ENCODE measurements at regions not wholly inside any gene's neighbourhood (a gene's known extent, or its start where the extent isn't known, plus 50 kb on each side); places are given as distances from the start of the nearest gene placed in this dataset.

DNA sequence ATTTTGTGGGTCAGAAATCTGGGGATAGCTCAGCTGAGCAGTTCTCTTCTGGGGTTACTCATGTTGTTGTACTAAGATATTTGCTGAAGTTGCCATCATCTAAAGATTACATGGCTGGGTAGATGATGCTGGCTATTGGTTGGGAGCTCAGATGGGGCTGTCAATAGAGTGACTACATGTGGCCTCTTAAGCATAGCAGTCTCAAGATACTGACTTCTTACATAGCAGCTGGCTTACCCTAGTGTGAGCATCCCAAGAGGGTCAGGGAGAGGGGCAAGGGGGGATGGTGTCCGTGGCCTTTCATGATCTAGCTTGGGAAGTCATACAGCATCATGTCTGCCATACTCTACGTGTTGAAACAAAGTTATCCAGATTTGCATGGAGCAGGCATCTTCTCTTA is 90.1 kb upstream of the HMGA2 start:
- TF ChIP-seq RAD21 (IDR thresholded peaks at IDR 0.05; ENCODE audit: low read length) = no peak
- no peak for TF ChIP-seq FOSL2 (IDR thresholded peaks at IDR 0.05; ENCODE audit: borderline replicate concordance, low read depth)

Measured in SK-N-SH (cell line).